Smooth muscle cell (in vitro differentiated cells): ENCODE measurements at regions not wholly inside any gene's neighbourhood (a gene's known extent, or its start where the extent isn't known, plus 50 kb on each side); places are given as distances from the start of the nearest gene placed in this dataset.
"Not testable (repeated sequence)": the region's sequence is repeated elsewhere in the genome, so short reads cannot be mapped to it uniquely, and the experiment has no call there.

Source experiments
- DNase-seq: peaks from one replicate; lab custom pipeline; 2025; ENCODE audit not compliant: unreplicated experiment; lab: John Stamatoyannopoulos, UW
- H2AFZ ChIP-seq: fragments of 200-600 bp; sonication (generic); 2 replicates; pipeline ENCODE4 v1.6.0; 2016; ENCODE audit warnings: antibody characterized with exemption, low read depth, mild to moderate bottlenecking
- H3F3A ChIP-seq: fragments of 200-600 bp; sonication (generic); 2 replicates; pipeline ENCODE4 v1.6.0; 2017; ENCODE audit warnings: antibody characterized with exemption, low read depth
- H3K27ac ChIP-seq: fragments of 200-600 bp; sonication (generic); 2 replicates; pipeline ENCODE4 v1.5.1; 2016; ENCODE audit warnings: low read depth, mild to moderate bottlenecking
- H3K27me3 ChIP-seq: fragments of 200-600 bp; sonication (generic); 2 replicates; pipeline ENCODE4 v1.6.1; 2016; ENCODE audit warnings: low read depth, mild to moderate bottlenecking
- H3K36me3 ChIP-seq: fragments of 200-600 bp; sonication (generic); 2 replicates; pipeline ENCODE4 v1.5.1; 2016; ENCODE audit warnings: low read depth
- H3K4me1 ChIP-seq: fragments of 200-600 bp; sonication (generic); 2 replicates; pipeline ENCODE4 v1.5.1; 2016; ENCODE audit warnings: low read depth
- H3K4me2 ChIP-seq: fragments of 200-600 bp; sonication (generic); 2 replicates; pipeline ENCODE4 v1.6.0; 2016; ENCODE audit warnings: mild to moderate bottlenecking
- H3K4me3 ChIP-seq: fragments of 200-600 bp; sonication (generic); 2 replicates; pipeline ENCODE4 v1.5.1; 2016; ENCODE audit warnings: mild to moderate bottlenecking
- H3K79me2 ChIP-seq: fragments of 200-600 bp; sonication (generic); 2 replicates; pipeline ENCODE4 v1.6.0; 2016; ENCODE audit warnings: low read depth, mild to moderate bottlenecking
- H3K9ac ChIP-seq: fragments of 200-600 bp; sonication (generic); 2 replicates; pipeline ENCODE4 v1.6.0; 2016; ENCODE audit warnings: low read depth
- H3K9me3 ChIP-seq: fragments of 200-600 bp; sonication (generic); replicated peaks from 2 replicates; pipeline ENCODE4 v1.5.1; 2016; ENCODE audit warnings: low read depth
- H4K20me1 ChIP-seq: fragments of 200-600 bp; sonication (generic); 2 replicates; pipeline ENCODE4 v1.6.0; 2016; ENCODE audit warnings: low read depth
- WGBS: methylation state at CpG from one replicate; pipeline ENCODE4 v1.1.7; 2016; ENCODE audit warnings: low lambda C conversion rate; 5-methylcytosine and 5-hydroxymethylcytosine counted together
- TF ChIP-seq, protein P1 (sequence below): fragments of 200-600 bp; sonication (generic); IDR thresholded peaks from 2 replicates; pipeline ENCODE4 v1.5.1; 2017; ENCODE audit warnings: borderline replicate concordance, mild to moderate bottlenecking, antibody characterized with exemption; ENCODE audit not compliant: insufficient read depth, poor library complexity, severe bottlenecking

DNA sequence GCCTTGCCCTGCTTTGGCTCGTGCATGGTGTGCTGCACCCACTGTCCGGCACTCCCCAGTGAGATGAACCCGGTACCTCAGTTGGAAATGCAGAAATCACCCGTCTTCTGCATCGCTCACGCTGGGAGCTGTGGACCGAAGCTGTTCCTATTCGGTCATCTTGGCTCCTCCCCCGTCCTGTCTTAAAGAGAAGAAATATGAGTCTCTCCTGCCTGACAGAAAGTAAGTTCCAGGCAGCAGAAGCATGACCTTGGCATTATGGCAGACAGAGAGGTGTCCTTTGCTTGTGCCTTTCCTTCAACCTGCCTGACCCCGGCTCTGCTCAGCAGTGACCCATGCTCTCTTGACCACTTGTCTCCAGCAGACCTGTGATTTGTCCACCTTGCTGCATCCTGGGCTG, 62.5 kb upstream of the CYP1B1 start:
- Histone ChIP-seq H3F3A (no peaks in the 10 kb centered on the region), H2AFZ (no peak overlapping the region), H3K9me3 (no peaks in the 10 kb centered on the region), H3K36me3 (no peaks in the 10 kb centered on the region), H3K4me2 (no peak overlapping the region), H3K27me3 (no peaks in the 10 kb centered on the region), H3K4me3 (no peak overlapping the region), H3K27ac (no peak overlapping the region), H3K4me1 (no peaks in the 10 kb centered on the region), H3K9ac (no peak overlapping the region), H4K20me1 (no peaks in the 10 kb centered on the region), H3K79me2 (no peaks in the 10 kb centered on the region)
- TF ChIP-seq, protein P1, sequence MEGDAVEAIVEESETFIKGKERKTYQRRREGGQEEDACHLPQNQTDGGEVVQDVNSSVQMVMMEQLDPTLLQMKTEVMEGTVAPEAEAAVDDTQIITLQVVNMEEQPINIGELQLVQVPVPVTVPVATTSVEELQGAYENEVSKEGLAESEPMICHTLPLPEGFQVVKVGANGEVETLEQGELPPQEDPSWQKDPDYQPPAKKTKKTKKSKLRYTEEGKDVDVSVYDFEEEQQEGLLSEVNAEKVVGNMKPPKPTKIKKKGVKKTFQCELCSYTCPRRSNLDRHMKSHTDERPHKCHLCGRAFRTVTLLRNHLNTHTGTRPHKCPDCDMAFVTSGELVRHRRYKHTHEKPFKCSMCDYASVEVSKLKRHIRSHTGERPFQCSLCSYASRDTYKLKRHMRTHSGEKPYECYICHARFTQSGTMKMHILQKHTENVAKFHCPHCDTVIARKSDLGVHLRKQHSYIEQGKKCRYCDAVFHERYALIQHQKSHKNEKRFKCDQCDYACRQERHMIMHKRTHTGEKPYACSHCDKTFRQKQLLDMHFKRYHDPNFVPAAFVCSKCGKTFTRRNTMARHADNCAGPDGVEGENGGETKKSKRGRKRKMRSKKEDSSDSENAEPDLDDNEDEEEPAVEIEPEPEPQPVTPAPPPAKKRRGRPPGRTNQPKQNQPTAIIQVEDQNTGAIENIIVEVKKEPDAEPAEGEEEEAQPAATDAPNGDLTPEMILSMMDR = no peak
- WGBS = 97% methylated on average over 10 of the region's 10 CpGs
- DNase-seq = no peak

DNA sequence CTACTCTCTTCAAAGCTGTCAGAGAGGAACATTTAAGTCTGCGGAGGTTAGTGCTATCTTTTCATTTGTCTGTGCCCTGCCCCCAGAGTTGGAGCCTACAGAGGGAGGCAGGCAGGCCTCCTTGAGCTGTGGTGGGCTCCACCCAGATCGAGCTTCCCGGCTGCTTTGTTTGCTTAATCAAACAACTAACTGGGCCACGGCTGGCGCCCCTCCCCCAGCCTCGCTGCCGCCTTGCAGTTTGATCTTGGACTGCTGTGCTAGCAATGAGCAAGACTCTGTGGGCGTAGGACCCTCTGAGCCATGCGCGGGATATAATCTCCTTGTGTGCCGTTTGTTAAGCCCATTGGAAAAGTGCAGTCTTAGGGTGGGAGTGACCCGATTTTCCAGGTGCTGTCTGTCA, 62.0 kb upstream of the CYP1B1 start:
- not testable (repeated sequence) for H2AFZ ChIP-seq, H3K4me1 ChIP-seq, H4K20me1 ChIP-seq, H3K79me2 ChIP-seq, H3K27me3 ChIP-seq, H3F3A ChIP-seq, H3K4me2 ChIP-seq, H3K4me3 ChIP-seq, DNase-seq, H3K9me3 ChIP-seq, H3K27ac ChIP-seq, H3K9ac ChIP-seq, H3K36me3 ChIP-seq
- WGBS = 92% methylated on average over 12 of the region's 12 CpGs

DNA sequence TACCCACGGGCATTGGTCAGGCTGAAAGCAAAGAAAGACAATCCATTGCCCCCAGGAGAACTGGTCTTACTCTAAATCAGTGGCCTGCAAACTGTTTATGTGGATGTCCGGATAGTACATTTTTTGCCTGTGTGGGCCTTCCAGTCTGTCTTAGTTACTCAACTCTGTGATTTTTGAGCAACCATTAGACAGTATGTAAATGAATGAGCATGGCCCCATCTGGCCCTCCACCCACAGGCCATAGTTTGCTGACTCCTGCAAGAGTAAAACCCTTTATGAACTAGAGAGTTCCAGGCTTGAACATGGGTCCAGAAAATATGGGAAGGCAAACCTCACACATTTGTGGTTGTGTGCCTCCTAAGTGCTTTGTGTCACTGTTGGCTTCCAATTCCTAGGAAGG, 55.7 kb upstream of the CYP1B1 start:
- Histone ChIP-seq H3F3A (peaks cover 5% of the 10 kb centered on the region), H3K9me3 (no peaks in the 10 kb centered on the region), H3K9ac (no peak overlapping the region), H3K4me3 (no peak overlapping the region), H3K4me2 (no peak overlapping the region), H3K27me3 (no peaks in the 10 kb centered on the region), H3K79me2 (no peaks in the 10 kb centered on the region), H2AFZ (no peak overlapping the region), H3K27ac (no peak overlapping the region), H3K36me3 (no peaks in the 10 kb centered on the region), H4K20me1 (no peaks in the 10 kb centered on the region), H3K4me1 (no peaks in the 10 kb centered on the region)
- DNase-seq = no peak
- WGBS = 72% methylated on average over 2 of the region's 2 CpGs
- TF ChIP-seq, protein P1 = no peak

GRCh38 chr2:38130876-38131275, 54.9 kb upstream of the CYP1B1 start:
- Histone ChIP-seq H3K4me3 (no peak overlapping the region), H2AFZ (no peak overlapping the region)

More at GRCh38 chr2:38130876-38131275, 54.9 kb upstream of the CYP1B1 start:
- no peak overlapping the region for H3K27ac ChIP-seq
- H3K4me1 ChIP-seq = no peaks in the 10 kb centered on the region
- 80% methylated on average over 3 of the region's 3 CpGs for WGBS
- no peak overlapping the region for H3K4me2 ChIP-seq
- H3K9me3 ChIP-seq = no peaks in the 10 kb centered on the region
- TF ChIP-seq, protein P1 = no peak
- H3K27me3 ChIP-seq = no peaks in the 10 kb centered on the region
- peaks cover 5% of the 10 kb centered on the region for H3F3A ChIP-seq
- no peak overlapping the region for H3K9ac ChIP-seq
- DNase-seq = no peak
- H4K20me1 ChIP-seq = no peaks in the 10 kb centered on the region
- H3K36me3 ChIP-seq = no peaks in the 10 kb centered on the region
- no peaks in the 10 kb centered on the region for H3K79me2 ChIP-seq
